Astrocyte of the spinal cord (primary cell): ENCODE measurements at regions not wholly inside any gene's neighbourhood (a gene's known extent, or its start where the extent isn't known, plus 50 kb on each side); places are given as distances from the start of the nearest gene placed in this dataset.
A peak's percentile ranks its signal among the peaks of the same experiment; 100 is the strongest.

Source experiments
- DNase-seq: peaks from one replicate; pipeline ENCODE4 v3.0.0; 2011; ENCODE audit warnings: low read depth, low spot score
- H3K4me3 ChIP-seq: 2 replicates; pipeline ENCODE4 v1.5.1; 2011; ENCODE audit warnings: low read depth, mild to moderate bottlenecking, low read length, moderate library complexity
- in situ Hi-C: cut with HindIII; loops from 2 replicates; pipeline ENCODE4 v1.10.0; 2017; ENCODE audit warnings: low sequenced_read_pairs
- TF ChIP-seq, protein P1 (sequence below): IDR thresholded peaks from 2 replicates; pipeline ENCODE4 v1.5.1; 2012; ENCODE audit warnings: low read depth, mild to moderate bottlenecking, low read length, inconsistent platforms

DNA sequence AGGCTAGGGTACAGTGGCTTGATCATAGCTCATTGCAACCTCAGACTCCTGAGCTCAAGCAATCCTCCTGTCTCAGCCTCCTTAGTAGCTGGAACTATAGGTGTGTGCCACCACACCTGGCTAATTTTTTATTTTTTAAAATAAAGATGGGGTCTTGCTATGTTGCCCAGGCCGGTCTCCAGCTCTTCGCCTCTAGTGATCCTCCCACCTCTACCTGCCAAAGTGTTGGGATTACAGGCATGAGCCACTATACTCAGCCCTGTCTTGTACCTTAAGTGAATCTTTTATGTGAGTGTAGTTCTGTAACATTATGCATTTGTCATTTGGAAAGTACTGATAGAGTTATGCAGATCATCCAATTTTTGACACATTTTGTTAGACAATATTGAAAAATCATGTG is 66.9 kb upstream of the C15orf39 start:
- H3K4me3 ChIP-seq, result no peak overlapping the region
- no peak for DNase-seq
- TF ChIP-seq, protein P1, sequence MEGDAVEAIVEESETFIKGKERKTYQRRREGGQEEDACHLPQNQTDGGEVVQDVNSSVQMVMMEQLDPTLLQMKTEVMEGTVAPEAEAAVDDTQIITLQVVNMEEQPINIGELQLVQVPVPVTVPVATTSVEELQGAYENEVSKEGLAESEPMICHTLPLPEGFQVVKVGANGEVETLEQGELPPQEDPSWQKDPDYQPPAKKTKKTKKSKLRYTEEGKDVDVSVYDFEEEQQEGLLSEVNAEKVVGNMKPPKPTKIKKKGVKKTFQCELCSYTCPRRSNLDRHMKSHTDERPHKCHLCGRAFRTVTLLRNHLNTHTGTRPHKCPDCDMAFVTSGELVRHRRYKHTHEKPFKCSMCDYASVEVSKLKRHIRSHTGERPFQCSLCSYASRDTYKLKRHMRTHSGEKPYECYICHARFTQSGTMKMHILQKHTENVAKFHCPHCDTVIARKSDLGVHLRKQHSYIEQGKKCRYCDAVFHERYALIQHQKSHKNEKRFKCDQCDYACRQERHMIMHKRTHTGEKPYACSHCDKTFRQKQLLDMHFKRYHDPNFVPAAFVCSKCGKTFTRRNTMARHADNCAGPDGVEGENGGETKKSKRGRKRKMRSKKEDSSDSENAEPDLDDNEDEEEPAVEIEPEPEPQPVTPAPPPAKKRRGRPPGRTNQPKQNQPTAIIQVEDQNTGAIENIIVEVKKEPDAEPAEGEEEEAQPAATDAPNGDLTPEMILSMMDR, result no peak
- in situ Hi-C loops, result no loop called here

DNA sequence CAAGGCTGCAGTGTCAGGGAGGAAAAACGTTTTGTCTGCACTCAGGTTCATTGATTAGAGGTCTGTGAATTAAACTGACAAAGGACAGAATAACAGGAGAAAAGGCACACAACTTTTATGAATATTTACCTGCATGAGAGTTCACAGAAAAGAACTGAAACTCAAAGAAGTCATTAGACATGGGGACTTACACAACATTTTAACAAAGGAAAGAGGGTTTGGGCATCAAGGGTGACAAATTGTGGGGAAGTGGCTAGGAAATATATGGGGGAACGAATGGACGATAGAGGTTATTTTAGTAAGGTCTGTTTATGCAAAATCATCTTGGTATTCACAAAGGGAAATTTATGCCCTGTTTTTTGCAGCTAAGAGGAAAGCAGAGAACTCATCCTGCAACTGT is 65.6 kb upstream of the C15orf39 start:
- H3K4me3 ChIP-seq, result no peak overlapping the region
- DNase-seq, result no peak
- TF ChIP-seq, protein P1, result no peak
- in situ Hi-C loops, result no loop called here

DNA sequence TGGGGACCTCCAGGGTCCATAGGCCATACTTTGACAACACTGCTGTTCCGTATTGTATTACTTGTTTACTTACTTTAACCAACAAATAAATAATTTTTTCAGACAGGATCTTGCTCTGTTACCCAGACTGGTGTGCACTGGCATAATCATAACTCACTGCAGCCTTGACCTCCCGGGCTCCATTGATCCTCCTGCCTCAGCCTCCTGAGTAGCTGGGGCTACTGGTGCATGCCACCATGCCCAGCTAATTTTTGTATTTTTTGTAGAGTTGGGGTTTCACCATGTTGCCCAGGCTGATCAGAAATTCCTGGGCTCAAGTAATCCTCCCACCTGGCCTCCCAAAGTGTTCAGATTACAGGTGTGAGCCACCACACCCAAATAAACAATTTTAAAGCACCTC is 64.9 kb upstream of the C15orf39 start:
- no peak overlapping the region for H3K4me3 ChIP-seq
- no peak for DNase-seq
- TF ChIP-seq, protein P1, result no peak
- in situ Hi-C loops, result no loop called here

DNA sequence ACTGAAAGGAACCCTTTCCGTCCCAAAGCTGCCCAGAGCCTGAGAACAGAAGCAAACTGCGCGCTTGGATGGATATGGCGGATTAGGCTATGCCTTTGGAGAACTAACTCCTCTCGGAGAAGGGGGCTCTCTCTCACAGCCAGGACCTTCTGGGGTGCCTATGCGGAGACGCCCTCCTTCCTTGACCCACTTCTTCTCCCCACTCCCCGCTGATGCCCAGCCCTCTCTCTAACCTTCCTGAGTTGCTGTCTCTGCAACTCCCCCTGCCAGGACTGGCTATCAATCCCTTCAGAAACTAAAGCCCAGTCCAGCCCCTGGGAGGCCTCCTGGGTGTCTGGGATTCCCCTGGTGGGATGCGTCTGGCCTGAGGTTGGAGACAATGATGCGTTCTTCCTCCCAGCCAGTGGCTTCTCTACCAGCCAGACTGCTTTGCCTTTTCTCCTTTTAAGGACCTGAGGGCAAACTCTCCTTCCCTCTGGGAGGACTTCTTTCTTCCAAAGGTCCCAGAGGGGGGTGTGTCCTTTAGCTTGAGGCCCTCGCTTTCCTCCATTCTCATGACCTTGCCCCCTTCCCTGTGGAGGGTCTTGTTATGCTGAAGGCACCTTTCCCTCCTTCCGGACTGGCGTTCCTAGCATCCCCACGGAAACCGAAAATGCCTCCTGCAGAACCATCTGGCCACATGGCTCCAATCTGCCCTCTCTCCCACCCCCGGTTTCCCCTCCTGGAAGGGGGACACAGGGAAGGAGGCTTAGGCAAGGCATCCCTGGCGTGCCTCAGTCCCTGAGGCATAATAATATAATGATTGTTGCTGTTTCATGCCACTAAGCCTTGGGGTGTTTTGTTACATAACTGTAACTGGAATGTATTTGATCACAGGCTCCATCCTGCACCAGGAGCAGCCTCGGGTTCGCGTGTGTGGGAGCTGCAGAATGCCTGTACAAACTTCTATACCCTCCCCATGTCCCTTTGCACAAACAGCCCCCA is 63.4 kb upstream of the C15orf39 start:
- TF ChIP-seq, protein P1, result no peak
- peak; percentile 71 for DNase-seq
- no peak overlapping the region for H3K4me3 ChIP-seq
- in situ Hi-C loops, result no loop called here

DNA sequence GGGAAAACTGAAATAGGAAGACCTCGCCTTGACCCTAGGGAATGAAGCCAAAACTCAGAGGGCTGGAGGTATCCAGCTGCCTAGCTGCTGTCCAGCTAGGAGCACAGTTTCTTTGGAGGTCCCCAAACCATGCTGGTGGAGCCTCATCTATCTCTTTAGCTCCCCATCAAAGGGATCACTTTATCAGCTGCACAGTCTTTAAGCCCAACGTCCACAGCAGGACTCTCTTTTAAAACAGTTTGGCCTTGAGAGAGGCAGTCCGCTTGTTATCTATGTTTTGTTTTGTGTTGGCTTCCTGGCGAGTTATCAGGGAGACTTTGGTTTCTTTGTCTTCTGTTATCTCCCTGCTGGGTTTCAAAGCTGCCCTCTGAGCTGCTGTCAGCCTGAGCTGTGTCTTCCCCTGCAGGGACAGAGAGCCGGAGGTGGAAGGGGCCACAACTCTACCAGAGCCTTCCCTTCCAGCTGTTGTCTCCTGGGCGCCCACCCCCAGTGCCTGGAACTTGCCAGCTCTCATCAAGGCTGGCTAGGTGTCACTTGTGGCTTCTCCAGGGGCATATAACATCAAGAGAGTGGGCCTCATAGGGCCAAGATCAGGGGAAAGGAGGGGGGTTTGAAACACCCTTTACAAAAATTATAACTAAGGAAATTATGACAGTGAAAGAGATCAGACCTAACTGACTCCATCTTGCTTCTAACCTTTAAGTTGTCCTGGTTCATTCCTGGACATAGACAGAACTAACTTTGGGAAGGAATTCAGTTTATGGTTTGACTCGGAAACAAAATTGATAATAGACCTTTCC is 61.4 kb upstream of the C15orf39 start:
- in situ Hi-C loops, result no loop called here
- no peak for DNase-seq
- TF ChIP-seq, protein P1, result no peak
- H3K4me3 ChIP-seq, result no peak overlapping the region

DNA sequence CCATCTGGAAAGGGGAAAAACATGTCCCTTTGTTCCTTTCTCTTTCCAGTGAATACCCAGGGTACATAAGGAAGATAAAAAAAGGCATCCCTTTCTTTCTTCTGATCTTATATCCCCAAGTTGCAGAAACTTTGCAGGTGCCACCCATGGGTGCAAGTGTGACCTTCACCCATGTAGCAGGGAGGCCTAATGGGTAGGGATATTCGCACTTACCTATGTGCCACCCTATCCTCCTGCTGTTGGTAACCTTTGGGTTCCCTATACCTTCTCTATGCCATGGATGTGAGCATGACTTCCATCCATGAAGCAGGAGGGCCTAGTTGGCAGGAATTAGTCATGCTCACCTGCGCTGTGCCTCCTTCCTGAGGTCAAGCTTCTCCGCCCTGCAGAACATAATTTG is 59.2 kb upstream of the C15orf39 start:
- DNase-seq, result no peak
- TF ChIP-seq, protein P1, result no peak
- in situ Hi-C loops, result no loop called here
- no peak overlapping the region for H3K4me3 ChIP-seq
